GM18519 (cell line): ENCODE measurements at regions not wholly inside any gene's neighbourhood (a gene's known extent, or its start where the extent isn't known, plus 50 kb on each side); places are given as distances from the start of the nearest gene placed in this dataset.

Experiments
- ATAC-seq: cut with Tn5 transposase; IDR thresholded peaks from one replicate; pipeline ENCODE4 v1.9.1; 2021; ENCODE audit warnings: mild to moderate bottlenecking, moderate library complexity; ENCODE audit not compliant: unreplicated experiment, low FRiP score

DNA sequence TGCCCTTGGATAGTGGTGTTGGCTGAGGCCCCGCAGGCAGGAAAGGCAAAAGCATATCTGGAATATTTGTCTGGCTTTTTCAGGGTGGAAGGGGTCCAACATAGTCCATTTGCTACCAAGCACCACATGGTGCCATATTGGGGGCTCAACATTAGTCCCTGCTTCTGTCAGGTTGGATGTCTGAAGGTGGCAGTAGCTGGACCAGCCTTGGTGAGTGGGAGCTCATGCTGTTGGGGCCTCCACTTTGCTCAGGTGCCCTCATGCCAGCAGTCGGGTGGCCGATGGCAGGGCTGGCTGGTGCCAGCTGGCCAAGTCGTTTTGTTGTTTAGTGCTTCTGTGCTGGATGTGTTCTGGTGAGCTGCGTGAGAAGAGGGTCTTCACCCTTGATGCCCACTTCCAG is 135.3 kb downstream of the PAPOLA start:
- no peak for ATAC-seq

DNA sequence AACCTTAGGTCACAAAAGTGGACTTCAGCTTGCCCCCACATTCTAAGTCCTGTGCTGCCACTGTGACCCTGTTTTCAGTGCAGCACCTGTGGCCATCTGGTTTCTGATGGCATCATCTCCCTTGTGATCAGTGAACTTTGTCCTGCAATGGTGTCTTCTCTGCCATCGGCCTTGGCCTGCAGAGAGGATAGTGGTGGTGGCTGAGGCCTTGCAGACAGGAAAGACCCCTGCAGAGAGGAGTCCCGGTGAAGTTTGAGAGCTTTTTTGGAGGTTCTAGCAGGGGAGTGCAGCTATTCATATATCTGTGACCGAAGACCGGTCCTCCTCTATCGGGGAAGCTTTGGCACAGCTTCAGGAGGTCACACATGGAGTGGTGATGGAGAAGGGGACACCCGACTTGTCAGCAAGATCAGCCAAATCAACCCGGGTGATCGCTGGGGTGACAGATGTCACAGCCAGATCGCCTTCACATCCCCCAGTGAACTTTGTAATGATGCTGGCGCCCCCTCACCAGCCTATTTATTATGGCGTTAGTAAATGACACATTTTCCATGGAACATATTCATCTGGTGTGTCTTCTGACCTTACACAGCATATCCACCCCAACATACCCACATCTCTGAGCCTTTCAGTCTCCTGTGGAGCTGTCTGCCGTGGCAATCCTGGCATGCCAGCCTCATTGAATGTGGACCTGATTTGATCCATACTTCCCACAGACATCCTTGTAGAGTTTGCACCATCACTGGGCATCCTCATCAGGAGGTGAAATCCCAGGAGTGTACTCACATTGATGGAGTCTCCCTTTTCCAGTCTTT is 136.1 kb downstream of the PAPOLA start:
- no peak for ATAC-seq

GRCh38 chr14:96639550-96639949 is 137.4 kb downstream of the PAPOLA start:
- ATAC-seq, result no peak

GRCh38 chr14:96648506-96649326 is 146.5 kb downstream of the PAPOLA start:
- no peak for ATAC-seq

- ATAC-seq, result no peak
These were observed 147.1 kb downstream of the PAPOLA start for GRCh38 chr14:96649327-96649601.

GRCh38 chr14:96653597-96653996 is 143.6 kb upstream of the VRK1 start:
- ATAC-seq, result no peak

DNA sequence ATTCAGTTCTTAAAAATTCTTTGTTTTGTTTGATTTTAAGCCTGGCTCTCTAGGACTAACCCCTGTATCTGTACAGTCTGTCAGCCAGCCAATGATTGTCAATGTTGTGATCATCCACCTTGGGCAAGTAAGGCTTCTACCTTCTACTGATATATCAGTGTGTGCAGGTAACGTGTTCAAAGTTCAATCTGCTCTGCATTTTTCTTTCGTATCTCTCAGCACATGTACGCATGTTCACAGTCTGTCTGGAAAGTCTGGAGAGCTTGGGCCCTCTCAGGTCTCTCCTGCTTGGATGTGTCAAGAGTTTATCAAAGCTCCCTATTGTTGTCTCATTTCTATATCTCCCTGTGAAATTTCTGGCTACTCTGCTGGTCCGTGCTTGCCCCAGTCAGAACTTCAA is 138.6 kb upstream of the VRK1 start:
- ATAC-seq, result no peak

- no peak for ATAC-seq
These were observed 137.1 kb upstream of the VRK1 start for GRCh38 chr14:96660123-96660522.

GRCh38 chr14:96660667-96661066 is 136.5 kb upstream of the VRK1 start:
- ATAC-seq, result no peak

DNA sequence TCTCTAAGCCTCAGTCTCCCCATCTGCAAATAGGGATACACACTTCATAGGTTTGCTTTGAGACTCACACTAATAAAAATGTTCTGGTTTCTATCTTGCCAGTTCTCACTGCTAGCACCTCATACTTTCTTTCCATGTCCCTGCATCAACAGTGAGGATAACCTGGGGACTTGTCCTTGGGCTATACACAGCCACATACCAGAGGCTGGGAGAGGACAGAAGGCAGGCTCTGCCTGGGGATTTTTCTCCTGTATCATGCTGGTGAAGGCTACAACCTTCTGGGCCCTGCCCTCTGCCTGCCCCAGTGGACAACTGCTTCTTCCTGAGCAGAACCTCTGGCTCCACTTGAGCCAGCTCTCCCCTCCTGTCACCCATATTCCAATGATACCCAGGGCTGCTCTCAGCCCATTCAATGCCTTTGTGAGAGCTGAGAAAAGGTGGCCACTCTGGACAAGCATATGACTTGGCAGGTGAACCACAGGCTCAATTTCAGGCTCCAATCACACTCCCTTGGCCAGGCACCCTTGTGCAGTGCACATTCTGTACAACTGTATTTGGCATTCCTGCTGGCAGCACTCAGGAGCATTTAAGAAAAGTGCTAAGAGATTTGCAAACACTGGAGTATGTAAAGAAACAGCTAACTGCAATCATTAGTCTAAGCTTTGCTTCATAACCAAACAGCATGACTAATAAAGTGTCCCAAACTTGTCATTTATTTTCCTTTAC is 135.8 kb upstream of the VRK1 start:
- ATAC-seq, result no peak

GRCh38 chr14:96662116-96662970 is 134.8 kb upstream of the VRK1 start:
- no peak for ATAC-seq

GRCh38 chr14:96663076-96663475 is 134.1 kb upstream of the VRK1 start:
- ATAC-seq, result no peak

- ATAC-seq, result no peak
These were observed 133.6 kb upstream of the VRK1 start for GRCh38 chr14:96663491-96664067.

DNA sequence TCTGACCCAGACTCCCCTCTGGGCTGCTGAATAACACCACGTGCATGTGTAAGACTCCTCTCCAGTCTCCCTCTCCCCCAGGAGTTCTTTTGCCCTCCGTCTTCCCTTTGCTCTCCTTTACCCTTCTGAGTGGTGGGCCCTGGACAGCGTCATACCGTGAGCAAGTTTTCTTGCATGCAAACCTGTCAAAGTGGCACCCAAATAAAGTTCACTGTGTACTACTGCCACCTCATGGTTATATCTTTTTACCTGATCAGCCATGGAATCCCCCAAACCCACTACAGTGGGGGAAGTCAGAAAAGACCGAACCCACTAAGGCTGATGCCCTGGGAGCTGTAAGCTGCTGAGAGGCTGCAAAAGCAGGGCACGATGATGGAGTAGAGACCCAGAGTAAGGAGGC is 131.1 kb upstream of the VRK1 start:
- no peak for ATAC-seq

DNA sequence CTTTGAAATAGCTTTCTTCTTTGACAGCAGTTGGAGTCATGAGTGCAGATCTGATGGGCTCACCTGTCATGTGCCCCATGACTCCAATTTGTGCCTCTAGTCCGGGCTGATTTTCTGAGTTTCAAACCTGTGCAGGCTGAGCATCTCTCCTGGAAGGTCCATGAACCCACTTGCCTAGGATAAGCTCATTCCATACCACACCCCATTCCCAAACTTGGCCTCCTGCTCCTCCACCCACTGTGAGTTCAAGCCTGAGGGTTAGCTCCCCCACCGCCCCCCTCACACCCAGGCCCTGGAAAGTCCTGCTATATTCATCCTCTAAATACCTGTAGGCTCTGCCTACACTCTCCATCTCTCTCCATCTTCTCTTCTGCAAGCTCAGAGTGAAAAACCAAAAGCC is 126.8 kb upstream of the VRK1 start:
- ATAC-seq, result no peak

GRCh38 chr14:96671218-96671617 is 126.0 kb upstream of the VRK1 start:
- no peak for ATAC-seq

DNA sequence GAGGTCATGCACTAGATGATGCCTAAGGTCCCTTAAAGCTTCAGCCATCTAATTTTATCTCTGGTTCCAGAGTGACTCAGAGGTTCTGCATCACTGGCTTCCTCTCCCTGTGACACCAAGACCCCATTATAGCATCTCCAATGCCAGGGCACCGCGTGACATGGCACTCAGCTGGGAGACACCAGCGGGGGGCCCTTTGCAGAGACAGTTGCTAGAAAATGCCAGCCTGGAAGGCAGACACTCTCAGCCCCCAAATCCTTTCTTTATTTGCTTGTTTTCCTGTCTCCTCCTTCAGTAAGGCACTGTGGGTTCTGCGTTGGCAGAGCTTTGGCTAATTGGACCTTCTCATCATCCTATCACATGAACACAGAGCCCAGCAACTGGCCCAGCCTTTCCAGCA is 123.5 kb upstream of the VRK1 start:
- ATAC-seq, result no peak

GRCh38 chr14:96674121-96674520 is 123.1 kb upstream of the VRK1 start:
- ATAC-seq, result no peak

GRCh38 chr14:96676166-96676565 is 121.0 kb upstream of the VRK1 start:
- ATAC-seq, result no peak

- no peak for ATAC-seq
These were observed 115.4 kb upstream of the VRK1 start for GRCh38 chr14:96681829-96682228.
